LNCaP clone FGC (cell line): ENCODE measurements at regions not wholly inside any gene's neighbourhood (a gene's known extent, or its start where the extent isn't known, plus 50 kb on each side); places are given as distances from the start of the nearest gene placed in this dataset.

Experiments
- DNase-seq: peaks from one replicate; pipeline ENCODE4 v3.0.0-alpha.2; 2011; ENCODE audit warnings: low read depth
- H3K4me3 ChIP-seq: 2 replicates; pipeline ENCODE4 v1.5.1; 2011; ENCODE audit warnings: mild to moderate bottlenecking, low read depth, low read length, control low read depth
- TF ChIP-seq, protein P1 (sequence below): IDR thresholded peaks from 2 replicates; pipeline ENCODE4 v1.5.1; 2012; ENCODE audit warnings: mild to moderate bottlenecking; ENCODE audit not compliant: control insufficient read depth, insufficient read depth; ENCODE audit errors: extremely low read depth

GRCh38 chr18:39764873-39765272 lies 2190.2 kb upstream of the PIK3C3 start:
- H3K4me3 ChIP-seq, result no peak overlapping the region
- TF ChIP-seq, protein P1, sequence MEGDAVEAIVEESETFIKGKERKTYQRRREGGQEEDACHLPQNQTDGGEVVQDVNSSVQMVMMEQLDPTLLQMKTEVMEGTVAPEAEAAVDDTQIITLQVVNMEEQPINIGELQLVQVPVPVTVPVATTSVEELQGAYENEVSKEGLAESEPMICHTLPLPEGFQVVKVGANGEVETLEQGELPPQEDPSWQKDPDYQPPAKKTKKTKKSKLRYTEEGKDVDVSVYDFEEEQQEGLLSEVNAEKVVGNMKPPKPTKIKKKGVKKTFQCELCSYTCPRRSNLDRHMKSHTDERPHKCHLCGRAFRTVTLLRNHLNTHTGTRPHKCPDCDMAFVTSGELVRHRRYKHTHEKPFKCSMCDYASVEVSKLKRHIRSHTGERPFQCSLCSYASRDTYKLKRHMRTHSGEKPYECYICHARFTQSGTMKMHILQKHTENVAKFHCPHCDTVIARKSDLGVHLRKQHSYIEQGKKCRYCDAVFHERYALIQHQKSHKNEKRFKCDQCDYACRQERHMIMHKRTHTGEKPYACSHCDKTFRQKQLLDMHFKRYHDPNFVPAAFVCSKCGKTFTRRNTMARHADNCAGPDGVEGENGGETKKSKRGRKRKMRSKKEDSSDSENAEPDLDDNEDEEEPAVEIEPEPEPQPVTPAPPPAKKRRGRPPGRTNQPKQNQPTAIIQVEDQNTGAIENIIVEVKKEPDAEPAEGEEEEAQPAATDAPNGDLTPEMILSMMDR, result no peak
- no peak for DNase-seq

DNA sequence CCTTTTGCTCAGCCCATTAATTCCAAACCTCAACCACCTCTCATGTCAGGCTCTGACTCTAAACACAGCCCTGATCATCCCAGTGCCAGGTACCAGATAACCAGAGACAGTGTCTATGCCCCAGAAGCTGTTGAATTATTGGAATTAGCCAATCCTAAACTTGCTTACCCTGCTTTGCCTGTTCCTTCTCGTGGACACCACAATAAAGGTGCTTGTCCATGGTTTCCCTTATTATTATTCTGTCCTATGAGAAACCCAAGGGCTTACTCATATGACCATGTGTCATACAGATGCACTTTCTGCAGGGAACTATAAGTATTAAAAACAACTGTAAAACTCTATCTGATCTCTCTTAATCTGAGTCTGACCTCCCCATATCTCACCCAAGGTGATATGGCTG lies 2193.8 kb upstream of the PIK3C3 start:
- no peak for DNase-seq
- TF ChIP-seq, protein P1, result no peak

GRCh38 chr18:39759926-39760325 lies 2194.3 kb upstream of the CELF4 start:
- H3K4me3 ChIP-seq, result no peak overlapping the region
- DNase-seq, result no peak
- TF ChIP-seq, protein P1, result no peak

More for the DNA sequence above, 2193.8 kb upstream of the PIK3C3 start:
- H3K4me3 ChIP-seq, result no peak overlapping the region

- DNase-seq, result no peak
- H3K4me3 ChIP-seq, result no peak overlapping the region
- TF ChIP-seq, protein P1, result no peak
Observed at GRCh38 chr18:39753178-39753577, 2187.6 kb upstream of the CELF4 start.

DNA sequence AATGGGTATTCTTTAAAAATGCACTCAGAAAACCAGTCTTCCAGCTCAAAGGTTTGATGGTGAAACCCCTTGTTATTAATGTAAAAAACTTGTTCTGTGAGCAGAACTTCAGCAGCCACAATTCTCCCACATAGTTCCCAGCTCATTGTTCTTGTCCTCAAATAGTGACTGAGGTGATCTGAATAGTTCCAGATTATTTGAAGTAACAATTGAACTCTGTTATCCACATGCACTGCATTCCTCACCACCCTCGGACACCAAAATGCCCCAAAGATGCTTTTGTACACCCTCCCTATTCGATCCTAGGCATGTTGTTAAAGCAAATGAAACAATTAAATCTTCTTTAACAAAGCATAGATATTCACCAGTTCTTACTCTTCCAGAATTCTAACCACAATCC lies 2186.8 kb upstream of the CELF4 start:
- no peak for DNase-seq
- TF ChIP-seq, protein P1, result no peak
- H3K4me3 ChIP-seq, result no peak overlapping the region

DNA sequence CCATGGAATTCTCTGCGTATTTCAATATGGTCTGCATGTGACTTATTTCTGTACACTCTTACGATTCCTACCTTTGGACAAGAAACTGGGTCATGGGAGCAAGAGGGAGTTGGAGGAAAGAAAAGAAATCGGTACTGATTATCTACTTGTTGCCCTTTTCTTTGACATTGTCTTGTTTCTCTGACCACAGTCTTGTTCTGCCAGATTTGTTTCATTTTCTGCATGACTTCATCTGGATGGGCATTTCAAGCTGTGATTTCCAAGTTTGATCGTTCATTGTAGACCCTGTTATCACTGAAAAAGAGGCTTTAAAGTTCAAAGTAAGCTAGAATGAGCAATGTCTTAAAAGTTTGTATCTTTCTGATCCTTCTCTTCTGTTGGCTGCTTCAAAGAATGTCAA lies 2186.3 kb upstream of the CELF4 start:
- H3K4me3 ChIP-seq, result no peak overlapping the region
- DNase-seq, result no peak
- TF ChIP-seq, protein P1, result no peak

DNA sequence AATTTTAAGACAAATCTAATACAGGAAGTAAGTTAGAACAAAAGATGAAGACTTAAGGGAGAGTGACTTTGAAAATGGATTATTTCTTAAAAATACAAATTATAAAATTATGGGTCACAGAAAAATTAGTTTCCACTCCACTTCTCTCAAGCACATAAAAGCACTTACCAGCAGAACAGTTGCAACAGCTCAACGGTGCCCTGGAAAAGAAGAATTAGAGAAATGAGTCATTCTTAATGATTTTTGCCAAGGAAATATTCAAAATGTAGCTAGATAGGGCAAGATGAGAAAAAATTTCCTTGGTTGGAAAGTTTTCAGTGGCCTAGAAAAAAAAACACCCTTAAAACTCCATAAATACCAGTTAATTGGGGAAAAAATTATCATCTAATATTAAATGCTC lies 2185.6 kb upstream of the CELF4 start:
- TF ChIP-seq, protein P1, result no peak
- DNase-seq, result no peak
- no peak overlapping the region for H3K4me3 ChIP-seq
